ENCODE measurements at regions not wholly inside any gene's neighbourhood (a gene's known extent, or its start where the extent isn't known, plus 50 kb on each side); places are given as distances from the start of the nearest gene placed in this dataset.

DNA sequence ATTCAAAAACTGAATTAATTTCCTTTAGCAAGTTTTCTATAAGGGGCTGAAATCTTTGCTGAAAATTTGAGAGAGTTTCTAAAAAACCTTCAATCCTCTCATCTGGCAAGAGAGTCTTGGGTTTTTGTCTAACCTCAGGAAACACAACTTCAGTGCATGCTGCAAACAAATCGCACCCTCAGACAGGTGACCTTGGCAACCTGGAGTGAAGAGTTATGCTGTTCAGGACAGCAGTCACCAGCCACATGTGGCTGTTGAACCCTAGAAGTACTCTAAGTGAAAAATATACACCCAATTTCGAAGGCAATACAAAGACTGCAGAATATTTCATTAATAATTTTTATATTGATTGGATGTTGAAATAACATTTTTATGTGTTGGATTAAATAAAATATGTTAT, 184.8 kb downstream of the RPS29 start:
- H3K4me3 Mint-ChIP-seq, result no peak overlapping the region
- no peaks in the 10 kb centered on the region for H3K36me3 Mint-ChIP-seq
- H3K4me1 ChIP-seq (ENCODE audit: insufficient read depth, low read length), result no peaks in the 10 kb centered on the region
- no peaks in the 10 kb centered on the region for H3K36me3 ChIP-seq (ENCODE audit: insufficient read depth, low read length)
- H3K4me3 ChIP-seq (ENCODE audit: low read length in 2 of 2), result no peak overlapping the region
- H3K4me1 Mint-ChIP-seq, result no peaks in the 10 kb centered on the region
- ChIA-PET POLR2A (ENCODE audit: partially characterized antibody) (no interaction called here), CTCF (ENCODE audit: partially characterized antibody) (no interaction called here)
- H3K27me3 ChIP-seq (ENCODE audit: insufficient read depth, low read length), result no peaks in the 10 kb centered on the region
- no peak for DNase-seq
- no peak overlapping the region for H3K27ac Mint-ChIP-seq
- peaks cover 3 to 4% of the 10 kb centered on the region in 2 donors for H3K27me3 Mint-ChIP-seq
- no peak overlapping the region for H3K27ac ChIP-seq (ENCODE audit: low read depth, low read length)
- no peaks in the 10 kb centered on the region for H3K9me3 ChIP-seq (ENCODE audit: control insufficient read depth in 1 of 2, low read length in 2 of 2)
- H3K9me3 Mint-ChIP-seq, result no peaks in the 10 kb centered on the region
- intact Hi-C loops (cut with micrococcal nuclease), result no loop called here

DNA sequence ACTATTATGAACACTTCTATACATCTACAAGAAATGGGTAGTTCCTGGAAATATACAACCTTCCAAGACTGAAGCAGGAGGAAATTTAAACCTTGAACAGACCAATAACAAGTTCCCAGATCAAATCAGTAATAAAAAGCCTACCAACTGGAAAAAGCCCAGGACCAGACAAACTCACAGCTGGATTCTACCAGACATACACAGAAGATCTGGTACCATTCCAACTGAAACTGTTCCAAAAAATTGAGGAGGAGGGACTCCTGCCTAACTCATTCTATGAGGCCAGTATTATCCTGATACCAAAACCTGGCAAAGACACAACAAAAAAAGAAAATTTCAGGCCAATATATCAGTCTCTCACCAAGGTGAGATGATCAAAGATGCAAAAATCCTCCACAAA, 189.4 kb downstream of the RPS29 start:
- Mint-ChIP-seq H3K27me3 (peaks cover 4 to 7% of the 10 kb centered on the region in 2 donors), H3K27ac (no peak overlapping the region), H3K4me3 (no peak overlapping the region), H3K36me3 (no peaks in the 10 kb centered on the region), H3K4me1 (no peaks in the 10 kb centered on the region), H3K9me3 (peaks cover 0 to 2% (median 0%) of the 10 kb centered on the region in 8 donors)
- ChIA-PET POLR2A (ENCODE audit: partially characterized antibody) (no interaction called here), CTCF (ENCODE audit: partially characterized antibody) (no interaction called here)
- Histone ChIP-seq H3K27me3 (ENCODE audit: insufficient read depth, low read length) (no peaks in the 10 kb centered on the region), H3K4me1 (ENCODE audit: insufficient read depth, low read length) (no peaks in the 10 kb centered on the region), H3K36me3 (ENCODE audit: insufficient read depth, low read length) (no peaks in the 10 kb centered on the region), H3K4me3 (ENCODE audit: low read length in 2 of 2) (no peak overlapping the region), H3K27ac (ENCODE audit: low read depth, low read length) (no peak overlapping the region), H3K9me3 (ENCODE audit: control insufficient read depth in 1 of 2, low read length in 2 of 2) (no peaks in the 10 kb centered on the region)
- intact Hi-C loops (cut with micrococcal nuclease), result no loop called here
- no peak for DNase-seq

GRCh38 chr14:49381778-49382177, 204.4 kb downstream of the RPS29 start:
- H3K4me1 Mint-ChIP-seq, result no peaks in the 10 kb centered on the region
- POLR2A ChIA-PET (ENCODE audit: partially characterized antibody), result no interaction called here
- CTCF ChIA-PET (ENCODE audit: partially characterized antibody), result no interaction called here

GRCh38 chr14:49367696-49368095, 218.5 kb downstream of the RPS29 start:
- Histone ChIP-seq H3K4me1 (ENCODE audit: insufficient read depth, low read length) (no peaks in the 10 kb centered on the region), H3K27ac (ENCODE audit: low read depth, low read length) (no peak overlapping the region), H3K9me3 (ENCODE audit: control insufficient read depth in 1 of 2, low read length in 2 of 2) (no peaks in the 10 kb centered on the region), H3K27me3 (ENCODE audit: insufficient read depth, low read length) (no peaks in the 10 kb centered on the region), H3K36me3 (ENCODE audit: insufficient read depth, low read length) (no peaks in the 10 kb centered on the region), H3K4me3 (ENCODE audit: low read length in 2 of 2) (no peak overlapping the region)
- ChIA-PET CTCF (ENCODE audit: partially characterized antibody) (interaction anchor here (0.8 kb wide), 1 partner anchor 16 kb away, joined by 3 read pairs; no protein-coding TSS in a partner anchor), POLR2A (ENCODE audit: partially characterized antibody) (no interaction called here)
- Mint-ChIP-seq H3K4me3 (no peak overlapping the region), H3K4me1 (no peaks in the 10 kb centered on the region), H3K27me3 (no peaks in the 10 kb centered on the region), H3K9me3 (peaks cover 0 to 3% (median 0%) of the 10 kb centered on the region in 8 donors), H3K36me3 (no peaks in the 10 kb centered on the region), H3K27ac (no peak overlapping the region)
- DNase-seq, result no peak
- intact Hi-C loops (cut with micrococcal nuclease), result no loop called here

More at GRCh38 chr14:49381778-49382177, 204.4 kb downstream of the RPS29 start:
- Histone ChIP-seq H3K4me3 (ENCODE audit: low read length in 2 of 2) (no peak overlapping the region), H3K4me1 (ENCODE audit: insufficient read depth, low read length) (no peaks in the 10 kb centered on the region), H3K9me3 (ENCODE audit: control insufficient read depth in 1 of 2, low read length in 2 of 2) (no peaks in the 10 kb centered on the region), H3K27ac (ENCODE audit: low read depth, low read length) (no peak overlapping the region), H3K36me3 (ENCODE audit: insufficient read depth, low read length) (no peaks in the 10 kb centered on the region), H3K27me3 (ENCODE audit: insufficient read depth, low read length) (no peaks in the 10 kb centered on the region)
- no peak overlapping the region for H3K27ac Mint-ChIP-seq
- no peak overlapping the region for H3K4me3 Mint-ChIP-seq
- intact Hi-C loops (cut with micrococcal nuclease), result no loop called here
- peaks cover 0 to 2% of the 10 kb centered on the region in 2 donors for H3K36me3 Mint-ChIP-seq
- DNase-seq, result no peak
- peaks cover 12 to 17% of the 10 kb centered on the region in 2 donors for H3K27me3 Mint-ChIP-seq
- peaks cover 0 to 20% (median 10%) of the 10 kb centered on the region in 8 donors for H3K9me3 Mint-ChIP-seq

DNA sequence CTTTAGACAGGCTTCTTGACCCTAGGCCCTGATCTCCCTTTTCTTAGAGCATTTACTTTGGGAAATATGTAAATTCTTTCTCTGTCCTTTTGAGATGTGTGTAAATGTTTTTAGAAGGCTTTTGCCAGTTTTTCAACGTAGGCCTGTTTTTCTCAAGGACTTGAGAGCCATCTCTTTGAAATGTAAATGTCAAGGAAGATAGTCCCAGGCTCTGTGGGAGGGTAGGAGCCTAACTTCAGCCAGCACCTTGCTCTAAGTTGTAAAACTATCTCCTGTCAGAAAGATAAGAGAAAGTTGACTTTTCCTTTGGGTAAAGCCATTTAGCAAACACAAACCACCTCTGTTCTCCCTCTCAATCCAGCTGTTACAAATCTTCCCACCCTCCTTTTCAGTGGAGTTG, 219.8 kb downstream of the RPS29 start:
- no peaks in the 10 kb centered on the region for H3K27me3 Mint-ChIP-seq
- no peaks in the 10 kb centered on the region for H3K36me3 ChIP-seq (ENCODE audit: insufficient read depth, low read length)
- H3K27ac ChIP-seq (ENCODE audit: low read depth, low read length), result no peak overlapping the region
- no peak overlapping the region for H3K4me3 ChIP-seq (ENCODE audit: low read length in 2 of 2)
- H3K9me3 ChIP-seq (ENCODE audit: control insufficient read depth in 1 of 2, low read length in 2 of 2), result no peaks in the 10 kb centered on the region
- no peaks in the 10 kb centered on the region for H3K36me3 Mint-ChIP-seq
- peaks cover 0 to 6% (median 2%) of the 10 kb centered on the region in 8 donors for H3K9me3 Mint-ChIP-seq
- ChIA-PET CTCF (ENCODE audit: partially characterized antibody) (interaction anchor here (1.2 kb wide), 1 partner anchor 16 kb away, joined by 3 read pairs; no protein-coding TSS in a partner anchor), POLR2A (ENCODE audit: partially characterized antibody) (no interaction called here)
- H3K4me1 Mint-ChIP-seq, result no peaks in the 10 kb centered on the region
- no peaks in the 10 kb centered on the region for H3K4me1 ChIP-seq (ENCODE audit: insufficient read depth, low read length)
- no peak overlapping the region for H3K27ac Mint-ChIP-seq
- DNase-seq, result no peak
- intact Hi-C loops (cut with micrococcal nuclease), result no loop called here
- H3K4me3 Mint-ChIP-seq, result no peak overlapping the region
- no peaks in the 10 kb centered on the region for H3K27me3 ChIP-seq (ENCODE audit: insufficient read depth, low read length)

GRCh38 chr14:49364752-49365117, 221.4 kb downstream of the RPS29 start:
- intact Hi-C loops (cut with micrococcal nuclease), result no loop called here
- POLR2A ChIA-PET (ENCODE audit: partially characterized antibody), result no interaction called here
- Histone ChIP-seq H3K4me1 (ENCODE audit: insufficient read depth, low read length) (no peaks in the 10 kb centered on the region), H3K4me3 (ENCODE audit: low read length in 2 of 2) (no peak overlapping the region), H3K27ac (ENCODE audit: low read depth, low read length) (no peak overlapping the region), H3K9me3 (ENCODE audit: control insufficient read depth in 1 of 2, low read length in 2 of 2) (no peaks in the 10 kb centered on the region), H3K27me3 (ENCODE audit: insufficient read depth, low read length) (no peaks in the 10 kb centered on the region), H3K36me3 (ENCODE audit: insufficient read depth, low read length) (no peaks in the 10 kb centered on the region)
- DNase-seq, result no peak
- Mint-ChIP-seq H3K9me3 (peaks cover 0 to 18% (median 11%) of the 10 kb centered on the region in 8 donors), H3K27me3 (peaks cover 0 to 1% of the 10 kb centered on the region in 2 donors), H3K36me3 (no peaks in the 10 kb centered on the region), H3K27ac (no peak overlapping the region), H3K4me1 (no peaks in the 10 kb centered on the region), H3K4me3 (no peak overlapping the region)
- CTCF ChIA-PET (ENCODE audit: partially characterized antibody), result no interaction called here

DNA sequence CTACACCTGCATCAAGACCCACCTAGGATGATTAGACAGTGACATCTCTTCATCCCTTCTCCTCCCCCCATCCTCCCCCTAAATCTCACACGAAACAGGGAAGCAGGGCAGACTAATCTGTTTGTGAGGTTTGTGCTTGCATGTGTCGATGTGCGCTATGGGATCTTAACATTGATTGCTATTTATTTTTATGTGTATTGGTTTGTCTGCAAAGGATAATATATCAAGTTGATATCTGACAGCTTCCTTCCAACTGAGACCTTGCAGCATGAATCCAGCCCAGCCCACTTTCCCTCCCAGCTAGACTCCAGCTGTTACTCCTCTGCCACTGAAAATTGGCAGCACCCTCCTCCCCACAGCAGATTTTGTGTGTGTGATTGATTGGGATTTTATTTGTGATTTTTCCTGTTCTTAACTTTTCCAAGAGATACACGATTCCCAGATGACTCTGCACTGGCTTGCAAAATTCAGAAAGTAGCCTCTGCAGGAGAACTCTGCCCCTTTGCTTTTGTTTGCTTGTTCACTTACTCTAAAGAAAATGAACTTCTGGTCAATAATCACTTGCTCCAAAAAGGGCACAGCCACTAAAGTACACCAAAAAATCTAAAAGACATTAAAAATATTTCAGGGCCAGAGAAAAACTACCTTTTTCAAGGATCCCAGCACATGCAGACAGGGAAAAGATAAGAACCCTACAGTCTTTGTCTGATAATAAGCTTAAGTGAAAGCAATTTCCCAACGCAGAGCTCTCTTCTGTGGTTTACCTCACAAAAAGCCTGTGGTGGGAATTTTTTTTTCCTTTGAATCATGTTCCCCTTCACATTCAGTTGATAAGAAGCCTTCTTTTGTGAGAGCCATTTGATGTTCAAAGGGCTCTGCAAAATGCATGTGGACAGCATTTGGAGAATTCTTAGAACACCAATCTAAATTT, 222.1 kb downstream of the RPS29 start:
- POLR2A ChIA-PET (ENCODE audit: partially characterized antibody), result no interaction called here

More for the DNA sequence above, 222.1 kb downstream of the RPS29 start:
- H3K36me3 Mint-ChIP-seq, result no peaks in the 10 kb centered on the region
- H3K4me3 Mint-ChIP-seq, result no peak overlapping the region
- no peak overlapping the region for H3K27ac Mint-ChIP-seq
- no peak for DNase-seq
- CTCF ChIA-PET (ENCODE audit: partially characterized antibody), result no interaction called here
- H3K27me3 ChIP-seq (ENCODE audit: insufficient read depth, low read length), result no peaks in the 10 kb centered on the region
- intact Hi-C loops (cut with micrococcal nuclease), result no loop called here
- H3K9me3 Mint-ChIP-seq, result peaks cover 0 to 25% (median 15%) of the 10 kb centered on the region in 8 donors
- no peaks in the 10 kb centered on the region for H3K4me1 ChIP-seq (ENCODE audit: insufficient read depth, low read length)
- no peak overlapping the region for H3K27ac ChIP-seq (ENCODE audit: low read depth, low read length)
- no peaks in the 10 kb centered on the region for H3K36me3 ChIP-seq (ENCODE audit: insufficient read depth, low read length)
- H3K9me3 ChIP-seq (ENCODE audit: control insufficient read depth in 1 of 2, low read length in 2 of 2), result no peaks in the 10 kb centered on the region
- no peaks in the 10 kb centered on the region for H3K4me1 Mint-ChIP-seq
- peaks cover under 1 to 1% of the 10 kb centered on the region in 2 donors for H3K27me3 Mint-ChIP-seq
- H3K4me3 ChIP-seq (ENCODE audit: low read length in 2 of 2), result no peak overlapping the region

All from CD4-positive, alpha-beta memory T cell (primary cell).